Epidermal melanocyte (primary cell): ENCODE measurements at regions not wholly inside any gene's neighbourhood (a gene's known extent, or its start where the extent isn't known, plus 50 kb on each side); places are given as distances from the start of the nearest gene placed in this dataset.
"Not testable (repeated sequence)": the region's sequence is repeated elsewhere in the genome, so short reads cannot be mapped to it uniquely, and the experiment has no call there.

Experiments
- DNase-seq: peaks from one replicate; pipeline ENCODE4 v3.0.0; 2011; ENCODE audit warnings: low spot score; ENCODE audit not compliant: insufficient read length

DNA sequence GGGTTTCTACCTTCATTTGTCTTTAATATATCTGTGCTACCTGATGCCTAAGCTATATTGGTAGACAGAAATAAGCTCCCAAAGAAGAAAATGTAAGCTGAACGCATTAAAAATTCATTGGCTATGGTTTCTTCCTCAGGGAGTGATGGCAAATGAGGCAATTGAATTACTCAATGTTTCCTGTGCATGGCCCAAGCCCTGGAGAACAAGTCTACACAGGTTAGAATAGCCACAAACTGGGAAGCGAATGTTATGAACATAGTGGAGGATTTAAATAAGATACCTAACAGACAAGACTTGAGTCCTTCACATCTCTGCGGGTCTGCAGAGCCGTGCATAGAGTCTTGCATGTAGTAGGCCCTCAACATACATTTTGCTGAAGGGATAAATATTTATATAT is 350.3 kb downstream of the RWDD3 start:
- no peak for DNase-seq

DNA sequence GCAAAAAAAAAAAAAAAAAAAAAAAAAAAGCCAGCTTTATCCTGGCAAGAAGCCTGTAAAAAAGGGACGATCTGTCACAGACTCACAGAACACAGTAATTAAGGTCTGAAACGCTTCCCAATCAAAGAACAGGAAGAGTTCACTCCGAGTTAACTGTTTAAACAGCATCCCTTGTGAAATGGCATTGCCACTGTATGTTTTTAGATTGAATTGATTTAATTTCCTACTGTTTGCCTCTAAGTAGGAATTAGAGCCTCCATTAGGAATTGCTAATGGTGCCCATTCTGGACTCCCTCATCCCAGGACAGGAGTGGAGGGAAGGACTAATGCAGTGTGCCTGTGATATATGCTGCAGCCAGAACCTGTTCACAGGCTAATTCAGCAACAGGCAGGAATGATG is 370.8 kb downstream of the RWDD3 start:
- no peak for DNase-seq

DNA sequence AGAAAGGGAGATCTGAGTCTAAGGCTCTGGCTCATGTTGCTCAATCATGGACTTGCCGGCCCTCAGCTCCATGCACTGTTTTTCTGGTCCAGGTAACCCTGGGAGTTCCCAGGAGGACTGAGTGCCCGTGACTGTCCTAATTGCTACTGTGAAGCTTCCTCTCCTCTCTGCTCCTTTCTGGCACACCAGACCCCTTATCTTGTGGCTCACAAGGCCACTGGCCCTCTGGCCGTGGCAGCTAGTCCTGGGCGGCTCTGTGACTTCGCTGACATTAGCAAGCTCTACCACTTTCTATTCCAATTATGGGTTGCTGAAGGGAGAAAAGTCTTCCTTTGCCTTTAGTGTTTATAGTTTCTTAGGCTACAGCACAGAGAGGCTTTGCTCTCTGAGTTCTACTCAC is 380.2 kb downstream of the RWDD3 start:
- DNase-seq, result no peak

DNA sequence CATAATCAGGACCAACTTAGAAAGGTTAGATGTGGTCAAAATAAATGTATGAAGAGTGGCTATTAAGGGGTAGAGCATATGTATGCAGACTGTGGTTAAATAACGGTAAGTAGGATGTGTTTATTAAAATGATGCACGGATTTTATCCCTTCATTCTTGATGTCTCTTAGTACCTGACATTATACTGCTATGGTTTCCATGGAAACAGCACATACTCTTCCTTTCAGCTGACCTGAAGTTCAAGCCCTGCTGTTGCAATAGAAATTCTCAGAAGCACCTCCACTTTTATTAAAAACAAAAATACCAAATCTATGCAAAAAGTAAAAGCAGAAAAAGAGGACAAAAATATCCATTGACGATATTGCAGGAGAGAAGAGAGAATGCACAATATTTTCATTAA is 381.4 kb downstream of the RWDD3 start:
- DNase-seq, result no peak

DNA sequence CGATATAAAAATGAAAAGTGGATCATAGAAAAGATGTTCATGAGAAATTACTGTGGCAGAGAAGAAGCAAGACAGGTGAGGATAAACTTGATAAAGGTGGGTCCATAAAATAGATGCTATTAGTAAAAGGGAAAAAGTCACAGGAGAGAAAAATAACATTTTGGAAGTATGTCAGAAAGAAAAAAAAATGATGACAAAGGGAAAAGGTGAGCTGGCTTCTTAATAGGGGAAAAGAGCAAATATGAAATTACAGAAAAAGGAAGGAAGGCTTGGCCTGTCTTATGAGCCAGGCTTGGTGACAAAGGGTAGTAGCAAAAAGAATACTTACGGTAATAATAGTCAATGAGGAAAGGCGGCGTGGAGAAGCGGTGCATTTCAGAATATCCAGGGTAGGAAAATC is 386.1 kb downstream of the RWDD3 start:
- no peak for DNase-seq

DNA sequence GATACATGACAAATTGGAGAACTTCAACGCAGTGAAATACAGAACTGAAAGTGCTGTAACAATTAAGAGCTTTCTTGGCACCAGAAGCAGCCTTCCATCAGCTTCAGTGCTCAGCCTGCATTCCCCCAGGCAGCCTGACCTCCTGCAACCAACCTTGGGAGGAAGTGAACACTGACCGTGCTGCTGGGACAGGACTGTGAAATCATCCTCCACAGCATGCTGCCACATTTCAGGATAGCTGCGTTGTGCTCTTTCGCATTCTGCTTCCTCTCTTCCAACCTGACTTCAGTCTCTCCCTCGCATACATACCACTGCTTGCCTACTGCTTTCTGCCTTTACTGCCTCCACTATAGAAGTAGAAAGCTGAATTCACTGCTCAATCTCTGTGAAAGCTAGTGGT is 388.6 kb downstream of the RWDD3 start:
- no peak for DNase-seq

DNA sequence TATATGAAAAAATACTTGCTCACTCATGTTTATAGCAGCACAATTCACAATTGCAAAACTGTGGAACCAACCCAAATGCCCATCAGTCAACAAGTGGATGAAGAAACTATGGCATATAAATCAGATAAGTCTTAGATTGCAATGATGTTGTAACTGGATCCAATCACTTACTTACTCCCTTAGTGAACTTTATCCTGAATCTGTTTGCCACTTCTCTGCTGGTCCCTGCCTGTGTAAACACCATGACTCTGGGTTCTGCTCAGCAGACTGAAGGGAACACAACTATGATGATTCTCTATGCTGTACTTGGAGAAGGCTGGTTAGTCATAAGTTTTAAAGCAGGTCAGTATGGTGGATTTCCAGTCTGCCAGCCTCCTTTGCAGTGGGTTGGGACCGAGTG is 391.2 kb downstream of the RWDD3 start:
- DNase-seq, result no peak

DNA sequence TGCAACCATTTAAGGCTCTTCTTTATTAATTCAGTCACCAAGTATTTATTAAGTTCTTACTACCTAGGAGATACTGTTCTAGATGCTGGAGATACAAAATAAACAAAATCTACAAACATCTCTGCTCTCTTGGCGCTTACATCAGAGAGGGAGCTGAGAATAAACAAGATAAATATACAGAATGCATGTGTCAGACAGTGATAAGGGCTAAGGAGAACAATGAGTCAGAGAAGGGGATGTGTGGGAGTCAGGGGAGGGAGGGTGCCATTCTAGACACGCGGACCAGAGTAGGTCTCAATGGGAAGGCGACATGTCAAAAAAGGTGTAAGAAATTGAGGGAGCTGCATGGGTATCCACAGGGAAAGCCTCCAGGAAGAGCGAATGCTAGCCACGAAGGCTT is 393.2 kb downstream of the RWDD3 start:
- DNase-seq, result no peak

DNA sequence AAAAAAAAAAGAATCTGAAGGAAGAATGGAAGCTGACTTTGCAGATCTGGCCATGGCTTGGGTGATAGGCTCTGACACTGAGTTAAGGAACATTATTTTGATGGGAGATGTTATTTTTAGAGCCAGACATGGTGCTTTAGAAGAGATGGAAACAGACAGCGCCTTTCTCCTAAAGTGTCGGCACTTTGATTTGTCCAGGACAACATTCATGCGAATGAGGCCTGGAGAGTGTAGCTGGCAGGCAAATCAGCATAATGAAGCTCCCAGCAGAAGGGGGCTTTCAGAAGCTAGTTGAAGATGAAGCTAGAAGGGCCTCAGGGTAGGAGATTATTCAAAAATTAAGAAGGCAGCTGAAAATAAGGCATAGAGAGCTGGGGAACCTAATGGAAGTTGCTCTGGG is 397.7 kb downstream of the RWDD3 start:
- DNase-seq, result no peak

DNA sequence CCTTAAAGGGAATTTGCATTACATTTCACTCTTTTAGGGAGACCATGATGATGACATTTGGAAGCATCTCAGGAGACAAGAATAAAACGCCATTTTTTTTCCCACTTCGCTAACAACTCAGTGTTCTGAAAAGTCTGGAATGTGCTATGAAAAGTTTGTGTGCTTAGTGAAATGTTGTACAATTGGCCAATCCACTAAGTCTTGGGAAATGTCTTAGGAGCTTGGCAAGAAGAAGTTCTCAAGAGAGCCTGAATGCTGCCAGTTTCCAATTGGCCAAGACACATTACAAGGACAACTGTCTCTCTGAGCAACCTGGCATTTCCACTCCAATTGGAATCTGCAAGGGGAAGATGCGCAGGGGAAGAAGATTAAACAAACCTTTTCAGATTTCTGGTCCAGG is 401.8 kb downstream of the RWDD3 start:
- DNase-seq, result no peak

DNA sequence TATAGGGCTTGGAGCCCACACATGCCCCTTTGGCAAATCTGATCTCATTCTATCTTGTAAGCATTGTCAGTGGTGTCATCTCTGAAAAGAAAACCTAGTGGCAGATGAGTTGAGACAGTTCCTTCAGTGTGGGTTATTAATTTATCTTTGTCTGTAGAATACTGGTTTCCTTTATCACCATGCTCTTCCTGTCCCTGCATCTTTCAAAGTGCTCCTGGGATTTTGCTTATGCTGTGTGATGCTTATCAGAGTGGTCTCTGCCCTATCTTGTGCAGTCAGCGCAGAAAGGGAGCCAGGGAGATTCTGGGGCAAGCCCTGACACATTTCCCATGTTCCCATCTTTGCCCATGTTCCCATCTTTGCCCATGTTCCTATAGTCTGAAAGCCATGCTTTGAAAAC is 402.9 kb downstream of the RWDD3 start:
- DNase-seq, result no peak

DNA sequence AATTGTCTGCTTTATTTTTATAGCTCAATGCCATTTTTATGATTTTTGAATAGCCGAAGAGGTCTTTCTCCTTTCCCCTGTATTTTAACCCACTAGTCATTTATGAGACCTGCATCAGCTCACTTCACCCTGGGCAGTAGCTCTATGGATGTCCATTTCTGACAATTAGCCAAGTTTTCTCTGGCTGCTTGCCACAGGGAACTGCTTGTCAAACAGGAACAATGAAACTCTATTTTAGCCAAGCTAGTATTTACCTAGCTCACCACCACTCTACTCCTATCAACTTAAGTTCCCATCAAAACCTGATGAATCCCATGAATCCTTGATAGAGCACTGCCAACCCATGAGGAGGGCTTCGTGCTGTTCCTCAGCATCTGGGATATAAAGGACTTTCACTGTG is 406.7 kb downstream of the RWDD3 start:
- DNase-seq, result no peak

DNA sequence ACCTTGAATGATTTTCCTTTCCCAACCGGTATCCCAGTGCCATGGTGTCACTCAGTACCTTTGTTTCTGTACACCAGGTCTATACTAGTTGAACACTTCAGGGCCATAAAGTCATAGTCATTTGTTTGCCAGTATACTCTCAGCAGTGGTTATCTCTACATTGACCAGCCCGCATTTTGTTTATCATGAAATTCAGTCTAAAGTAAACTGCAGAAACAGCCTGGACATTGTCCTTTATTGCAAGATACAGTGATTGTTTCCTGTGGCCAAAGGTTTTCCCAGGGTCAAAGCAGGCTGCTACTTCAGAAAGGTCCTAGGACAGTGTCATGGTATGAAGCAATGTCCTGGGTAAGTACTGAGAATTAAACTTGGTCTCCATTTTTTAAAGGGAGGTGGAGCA is 407.4 kb downstream of the RWDD3 start:
- no peak for DNase-seq

DNA sequence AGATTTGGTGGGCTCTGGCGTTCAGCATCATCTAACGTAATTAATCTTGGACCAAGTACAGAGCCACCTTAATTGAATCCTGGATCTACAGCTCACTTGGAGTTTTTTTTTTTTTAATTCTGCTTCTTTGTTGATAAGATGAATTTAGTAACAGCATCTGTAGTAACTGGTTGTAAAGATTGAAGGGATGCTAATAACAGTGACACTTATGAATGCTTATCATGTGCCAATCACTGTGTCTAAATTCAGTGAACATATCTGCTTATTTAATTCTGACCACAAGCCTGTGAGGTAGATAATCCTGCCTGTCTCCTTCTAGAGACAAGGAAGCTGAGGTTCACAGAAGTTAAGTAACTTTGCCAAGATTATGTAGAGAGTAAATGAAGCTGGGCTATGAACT is 408.0 kb downstream of the RWDD3 start:
- DNase-seq, result no peak

DNA sequence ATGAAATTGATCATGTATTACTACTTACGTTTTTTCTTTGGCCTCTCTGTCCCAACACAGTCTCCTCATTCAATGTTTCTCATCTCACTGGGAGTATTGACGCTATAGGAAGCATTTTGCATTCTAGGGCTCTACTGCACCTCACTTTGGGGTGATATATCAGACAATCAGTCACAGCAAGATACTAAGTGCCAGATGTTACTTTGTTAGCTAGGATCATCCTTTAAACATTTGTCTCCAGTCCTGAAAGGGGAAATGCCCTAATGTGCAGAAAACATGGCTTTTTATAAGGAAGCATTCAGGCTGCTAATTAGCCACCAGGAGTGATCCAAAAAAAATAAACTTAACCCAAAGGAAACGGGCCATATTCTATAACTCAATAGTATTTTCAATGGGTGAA is 409.1 kb downstream of the RWDD3 start:
- DNase-seq, result no peak

DNA sequence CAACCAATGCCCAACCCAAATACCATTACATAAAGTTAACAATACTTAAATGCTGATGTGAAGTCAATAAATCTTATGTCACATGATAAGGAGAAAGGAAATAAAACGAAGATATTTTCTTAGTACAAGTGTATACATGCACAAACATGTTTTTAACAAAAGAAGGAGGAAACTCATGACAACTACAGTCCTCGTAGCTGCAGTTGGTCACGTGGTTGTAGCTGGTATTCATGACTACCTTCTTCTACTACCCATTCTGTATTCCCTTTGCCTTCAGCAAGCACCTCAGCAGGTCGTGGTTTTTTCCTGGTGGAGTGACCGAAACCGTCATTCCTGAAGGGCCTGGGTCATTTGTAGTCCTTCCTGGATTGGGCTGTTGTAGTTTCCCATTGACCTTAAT is 411.1 kb downstream of the RWDD3 start:
- not testable (repeated sequence) for DNase-seq

DNA sequence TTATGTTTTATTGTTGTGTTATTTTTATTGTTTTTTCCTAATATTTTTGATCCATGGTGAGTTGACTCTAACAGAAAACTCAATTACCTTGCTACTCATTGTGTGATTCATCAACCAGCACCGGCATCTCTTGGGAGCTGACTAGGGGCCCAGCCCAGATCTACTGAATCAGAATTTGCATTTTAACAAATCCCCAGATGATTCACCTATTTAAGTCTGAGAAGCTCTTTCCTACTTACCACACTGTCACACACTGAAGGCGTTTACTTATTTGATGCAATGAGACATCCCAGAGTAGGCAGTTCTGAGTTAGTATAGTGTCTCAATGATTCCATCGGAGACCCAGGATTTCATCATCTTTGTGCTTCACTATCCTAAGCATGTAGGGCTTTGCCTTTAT is 416.6 kb downstream of the RWDD3 start:
- no peak for DNase-seq

DNA sequence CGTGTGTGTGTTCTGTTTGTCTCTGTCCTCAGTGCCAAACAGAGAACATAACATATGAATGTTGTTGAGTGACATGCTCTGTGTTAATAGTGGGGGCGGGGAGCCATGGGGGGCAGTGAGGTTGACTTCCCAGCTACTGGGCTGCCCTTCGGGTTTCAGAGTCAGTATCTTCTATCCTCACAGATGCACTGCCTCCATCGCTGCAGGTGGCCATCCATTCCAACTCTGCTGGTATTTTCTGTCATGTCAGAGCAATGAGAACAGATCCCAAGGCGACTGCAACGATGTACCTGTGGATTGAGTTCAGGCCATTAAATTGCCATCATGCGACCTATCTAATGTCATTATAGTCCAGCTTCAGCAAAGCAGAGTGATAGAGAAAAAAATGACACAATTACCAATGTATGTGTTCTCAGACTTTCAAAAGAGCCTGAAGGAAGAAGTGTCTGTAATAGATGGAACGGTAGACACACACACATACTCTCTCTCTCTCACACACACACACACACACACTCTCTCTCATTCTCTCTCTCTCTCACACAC is 418.5 kb downstream of the RWDD3 start:
- no peak for DNase-seq

DNA sequence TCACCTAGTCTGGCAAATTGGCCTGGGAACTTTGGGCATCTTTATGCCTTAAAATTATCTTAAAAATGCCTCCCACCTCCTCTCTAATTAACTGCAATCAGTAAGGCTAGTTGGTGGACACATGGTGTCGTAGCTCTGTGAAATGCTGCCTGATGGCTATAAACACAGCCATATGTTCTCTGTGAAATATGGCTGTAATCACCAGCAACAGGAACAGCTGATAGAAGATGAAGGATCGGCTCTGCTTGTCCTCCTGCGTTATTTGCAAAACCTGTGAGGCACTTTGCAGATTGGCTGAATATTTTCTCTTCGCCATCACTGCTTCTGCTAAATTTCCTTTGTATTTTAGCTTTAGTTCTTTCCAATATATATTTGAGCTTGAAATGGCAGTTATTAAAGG is 419.6 kb downstream of the RWDD3 start:
- DNase-seq, result no peak

DNA sequence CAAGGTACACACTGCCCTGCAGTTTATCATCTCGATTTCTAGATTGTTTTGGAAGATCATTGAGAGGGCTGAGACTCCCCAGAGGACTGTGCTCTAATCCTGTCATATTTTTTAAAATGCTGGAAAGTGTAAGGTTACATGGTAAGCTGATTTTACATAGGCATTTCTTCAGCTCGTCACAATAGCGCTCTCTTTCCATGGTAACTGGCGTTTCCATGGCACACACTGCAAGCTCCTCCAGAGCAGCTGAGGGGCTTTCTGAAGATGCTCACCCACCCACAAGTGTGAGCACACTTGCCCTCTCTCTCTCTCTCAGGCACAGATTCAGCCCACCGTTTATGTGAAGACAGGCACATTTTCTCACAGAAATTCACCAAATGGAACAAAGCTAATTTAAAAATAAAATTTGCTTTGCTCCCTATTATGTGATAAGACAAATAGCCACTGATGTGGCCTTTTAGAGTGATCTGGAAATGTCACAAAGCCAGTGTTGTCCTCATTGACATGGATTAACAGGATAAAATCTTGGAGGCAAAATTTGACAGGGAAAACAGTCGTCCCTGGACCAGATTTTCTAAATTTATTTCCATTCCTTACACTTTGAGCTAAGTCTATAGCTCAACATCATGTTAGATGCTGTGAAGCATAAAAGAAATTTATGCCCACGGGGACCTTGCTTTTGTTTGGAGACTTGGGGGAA is 421.5 kb downstream of the RWDD3 start:
- no peak for DNase-seq

DNA sequence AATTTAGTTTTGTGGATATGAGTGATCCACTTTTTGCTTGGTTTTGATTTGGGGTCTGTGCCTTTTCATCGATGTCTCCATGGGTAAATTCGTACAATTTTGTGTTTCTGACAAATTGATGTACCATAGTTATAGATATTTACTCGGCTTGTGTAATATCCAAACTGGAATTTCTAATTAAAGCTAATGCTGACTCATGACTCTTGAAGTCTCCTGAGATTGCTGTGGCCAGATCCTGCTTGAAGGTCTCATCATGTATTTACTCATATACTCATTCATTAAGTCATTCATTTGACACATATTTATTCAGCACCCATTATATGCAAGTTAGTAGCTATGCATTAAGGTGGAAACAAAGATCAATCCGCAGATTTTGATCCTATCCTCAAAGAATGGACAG is 423.2 kb downstream of the RWDD3 start:
- no peak for DNase-seq

DNA sequence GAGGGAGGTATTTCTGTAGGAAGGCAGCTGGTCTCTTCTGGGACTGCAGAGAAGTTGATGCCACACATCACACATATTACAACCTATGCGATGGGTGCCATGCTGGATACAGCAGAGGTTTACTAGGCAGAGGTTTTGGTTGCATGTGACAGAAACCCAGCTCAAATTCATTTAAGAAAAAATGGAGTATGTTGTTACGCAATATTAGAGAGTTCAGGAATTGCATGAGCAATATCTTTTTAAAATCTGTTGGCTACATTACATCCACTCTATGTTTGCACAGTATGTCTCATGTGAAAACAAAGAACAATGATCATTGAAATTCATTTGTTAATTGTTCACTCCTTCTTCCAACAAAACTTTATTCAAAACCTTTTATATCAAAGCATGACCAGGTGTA is 425.2 kb downstream of the RWDD3 start:
- DNase-seq, result no peak

DNA sequence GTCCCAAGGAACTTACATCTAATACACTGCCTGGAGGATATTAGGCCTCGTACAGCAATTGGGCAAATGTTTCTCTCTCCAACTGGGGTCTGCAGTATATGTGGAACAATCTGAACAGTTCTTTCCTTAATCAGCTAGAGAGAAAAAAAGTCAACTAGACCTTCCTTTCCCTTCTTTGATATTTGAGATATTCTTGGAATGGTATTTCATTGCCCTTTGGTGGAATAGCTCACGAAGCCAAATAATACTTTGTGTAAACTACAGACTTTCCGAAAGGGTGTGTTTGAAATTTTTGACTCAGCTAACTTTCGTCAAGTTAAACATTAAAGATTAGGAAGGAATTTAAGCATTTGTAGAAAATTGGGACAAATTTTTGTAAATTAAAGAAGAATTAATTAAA is 425.6 kb downstream of the RWDD3 start:
- DNase-seq, result no peak

DNA sequence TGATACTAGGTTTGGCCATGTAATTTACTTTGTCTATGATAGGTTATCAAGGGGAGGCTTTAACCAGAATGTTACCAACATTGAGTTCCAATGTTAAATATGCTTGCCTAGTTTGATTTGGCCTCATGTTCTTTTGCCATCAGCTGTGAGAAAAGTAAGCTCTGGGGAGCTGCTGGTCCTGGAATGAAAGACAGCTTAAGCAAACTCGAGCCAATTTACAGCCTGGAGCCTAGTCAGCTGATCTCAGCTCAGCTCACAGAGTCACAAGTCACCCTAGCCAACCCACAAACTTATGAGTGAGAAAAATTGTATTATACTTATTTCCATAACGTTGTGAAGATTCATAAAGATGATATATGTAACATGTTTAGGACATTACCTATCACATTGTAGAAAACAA is 426.7 kb downstream of the RWDD3 start:
- peak; percentile 41 for DNase-seq
